Endothelial cell of umbilical vein (primary cell): ENCODE measurements at regions not wholly inside any gene's neighbourhood (a gene's known extent, or its start where the extent isn't known, plus 50 kb on each side); places are given as distances from the start of the nearest gene placed in this dataset.

Experiments used
- BruUV-seq: library from RNA; stranded (reverse); fragments of 400-500 nt; replicated peaks from 2 replicates; lab custom pipeline; 2021; lab: Mats Ljungman, UMichigan
- CTCF ChIA-PET: fragments of 300-600, 350-600 bp; sonication (Branson Sonifier 250); formaldehyde crosslinking; loops from one replicate; lab custom pipeline; 2021; ENCODE audit warnings: antibody characterized with exemption, inconsistent platforms; lab: Charles Lee
- POLR2A ChIA-PET: fragments of 300-600, 350-600 bp; sonication (Branson Sonifier 250); formaldehyde crosslinking; loops from one replicate; lab custom pipeline; 2021; ENCODE audit warnings: antibody characterized with exemption, inconsistent platforms; lab: Charles Lee
- DNase-seq: peaks from one replicate; pipeline ENCODE4 v3.0.0-alpha.2; 2011; ENCODE audit warnings: low read depth, low spot score
- FAIRE-seq: peaks from 2 replicates; lab custom pipeline; 2011; peaks lifted over from hg19 to GRCh38; lab: Jason Lieb, UNC
- H2AFZ ChIP-seq: 2 replicates; pipeline ENCODE4 v1.6.0; 2012; ENCODE audit warnings: low read depth, low read length, control low read depth, inconsistent platforms
- H3K27ac ChIP-seq: 2 replicates; pipeline ENCODE4 v1.5.1; 2011; ENCODE audit warnings: low read depth, mild to moderate bottlenecking, control low read depth, low read length, moderate library complexity; ENCODE audit not compliant: insufficient read depth
- H3K27me3 ChIP-seq, 2 experiments: 2 replicates each; pipeline versions ENCODE4 v1.6.0 to v1.6.1; 2011; ENCODE audit warnings: low read length in 2 of 2, mixed read lengths in 1 of 2; ENCODE audit not compliant: control insufficient read depth in 2 of 2, insufficient read depth in 2 of 2
- H3K36me3 ChIP-seq, 2 experiments: 2 replicates in 1 of 2; 3 replicates in 1 of 2; pipeline ENCODE4 v1.5.1; 2011; ENCODE audit warnings: low read length in 2 of 2, mild to moderate bottlenecking in 1 of 2, moderate library complexity in 1 of 2; ENCODE audit not compliant: control insufficient read depth in 2 of 2, insufficient read depth in 2 of 2; ENCODE audit errors: extremely low read depth in 1 of 2
- H3K4me1 ChIP-seq: 3 replicates; pipeline ENCODE4 v1.5.1; 2011; ENCODE audit warnings: mild to moderate bottlenecking, low read length; ENCODE audit not compliant: control insufficient read depth, insufficient read depth; ENCODE audit errors: extremely low read depth
- H3K4me2 ChIP-seq: 2 replicates; pipeline ENCODE4 v1.6.1; 2011; ENCODE audit warnings: low read length, control low read depth, mixed read lengths; ENCODE audit not compliant: insufficient read depth
- H3K4me3 ChIP-seq, 3 experiments: fragments of 200-600 bp in 1 of 3; sonication (generic), shearing (Covaris generic) in 1 of 3; replicated peaks in 1 of 3; 2 replicates each; pipeline ENCODE4 v1.5.1; 2011 to 2016; ENCODE audit warnings: control low read depth in 3 of 3, low read length in 3 of 3, mild to moderate bottlenecking in 2 of 3, inconsistent platforms in 1 of 3, low read depth in 1 of 3, moderate library complexity in 1 of 3; ENCODE audit not compliant: insufficient read depth in 1 of 3
- H3K79me2 ChIP-seq: 2 replicates; pipeline ENCODE4 v1.6.0; 2012; ENCODE audit warnings: low read length, inconsistent platforms; ENCODE audit not compliant: control insufficient read depth, insufficient read depth
- H3K9ac ChIP-seq: replicated peaks from 2 replicates; pipeline ENCODE3; 2011; ENCODE audit warnings: low read length, control low read depth; ENCODE audit not compliant: insufficient read depth; ENCODE audit errors: extremely low read depth
- H3K9me1 ChIP-seq: replicated peaks from 3 replicates; pipeline ENCODE4 v1.6.0; 2011; ENCODE audit warnings: mild to moderate bottlenecking, low read length; ENCODE audit not compliant: control insufficient read depth, insufficient read depth; ENCODE audit errors: extremely low read depth
- H3K9me3 ChIP-seq: replicated peaks from 2 replicates; pipeline ENCODE4 v1.5.1; 2012; ENCODE audit warnings: low read length, inconsistent platforms; ENCODE audit not compliant: control insufficient read depth, insufficient read depth
- H4K20me1 ChIP-seq: replicated peaks from 2 replicates; pipeline ENCODE3; 2011; ENCODE audit warnings: mild to moderate bottlenecking, low read length; ENCODE audit not compliant: control insufficient read depth, insufficient read depth; ENCODE audit errors: extremely low read depth
- CTCF ChIP-seq, 2 donors: IDR thresholded peaks; 1 replicate in 1 of 2; 2 replicates in 1 of 2; pipeline ENCODE4 v1.5.1; 2011; ENCODE audit warnings: low read length in 2 of 2, mild to moderate bottlenecking in 2 of 2, moderate library complexity in 2 of 2, control low read depth in 1 of 2, inconsistent platforms in 1 of 2, low read depth in 1 of 2; ENCODE audit not compliant: insufficient read depth in 1 of 2; ENCODE audit errors: extremely low read depth in 1 of 2
- EZH2 ChIP-seq: IDR thresholded peaks from 2 replicates; pipeline ENCODE4 v1.6.1; 2012; ENCODE audit warnings: borderline replicate concordance, low read depth, mild to moderate bottlenecking, moderate library complexity, low read length, inconsistent platforms; ENCODE audit not compliant: severe bottlenecking
- FOS ChIP-seq: IDR thresholded peaks from 2 replicates; pipeline ENCODE4 v1.6.1; 2011; ENCODE audit warnings: mild to moderate bottlenecking, low read length, moderate library complexity, borderline replicate concordance; ENCODE audit not compliant: insufficient read depth
- GATA2 ChIP-seq: IDR thresholded peaks from 2 replicates; pipeline ENCODE4 v1.7.0; 2011; ENCODE audit warnings: low read depth, mild to moderate bottlenecking, moderate library complexity, mixed read lengths, low read length; ENCODE audit not compliant: insufficient read length, insufficient read depth
- JUN ChIP-seq: IDR thresholded peaks from 2 replicates; pipeline ENCODE4 v1.6.1; 2011; ENCODE audit warnings: borderline replicate concordance, low read depth; ENCODE audit not compliant: insufficient read length, insufficient read depth
- MAX ChIP-seq: IDR thresholded peaks from 2 replicates; pipeline ENCODE4 v1.6.1; 2011; ENCODE audit not compliant: insufficient read depth, insufficient read length
- MYC ChIP-seq: IDR thresholded peaks from one replicate; pipeline ENCODE4 v1.6.1; 2011; ENCODE audit warnings: mild to moderate bottlenecking, low read depth, low read length
- POLR2A ChIP-seq: IDR thresholded peaks from 2 replicates; pipeline ENCODE4 v1.6.1; 2012; ENCODE audit warnings: low read depth, mild to moderate bottlenecking, control low read depth, low read length
- POLR2AphosphoS5 ChIP-seq: IDR thresholded peaks from 2 replicates; pipeline ENCODE4 v1.6.1; 2012; ENCODE audit warnings: low read depth, mild to moderate bottlenecking, control low read depth, low read length, moderate library complexity; ENCODE audit not compliant: insufficient read depth
- dilution Hi-C: fragments of 300-500 bp; cut with MboI; formaldehyde crosslinking; loops from one replicate; pipeline ENCODE4 v1.15.0; 2019; ENCODE audit warnings: low sequenced_read_pairs; ENCODE audit not compliant: extremely low pct_ligation_motif_present
- intact Hi-C: fragments of 100-400 bp; cut with micrococcal nuclease; formaldehyde crosslinking; loops from one replicate; pipeline ENCODE4 v1.10.0; 2022

GRCh38 chr7:106591146-106591545 lies 69.8 kb downstream of the CCDC71L start:
- Histone ChIP-seq H4K20me1 (no peaks in the 10 kb centered on the region), H3K4me2 (peak overlapping the region; percentile 56), H3K9me1 (no peaks in the 10 kb centered on the region), H3K27ac (peak overlapping the region; percentile 89), H3K9me3 (no peaks in the 10 kb centered on the region), H3K9ac (peak overlapping the region; percentile 58), H3K4me1 (peaks cover 30% of the 10 kb centered on the region), H3K27me3 (no peaks in the 10 kb centered on the region), H2AFZ (peak overlapping the region; percentile 46), H3K79me2 (no peaks in the 10 kb centered on the region), H3K4me3 (no peak overlapping the region), H3K36me3 (no peaks in the 10 kb centered on the region)
- dilution Hi-C loops, result no loop called here
- FAIRE-seq (peak; percentile 63), DNase-seq (peak; percentile 88)
- POLR2A ChIA-PET, result interaction anchor here (0.8 to 1.4 kb wide), 4 partner anchors 28 to 306 kb away, joined by 3 to 5 read pairs (median 4); partner anchors contain the start of gene NAMPT
- intact Hi-C loops, result loop anchor here (5.0 to 10.0 kb wide), 4 partner anchors 51 to 454 kb away; partner anchors contain the start of gene PRKAR2B
- CTCF ChIA-PET, result interaction anchor here (0.6 to 3.0 kb wide), 11 partner anchors 8 to 423 kb away, joined by 3 to 56 read pairs (median 9); partner anchors contain the start of genes CCDC71L and NAMPT
- no TSS peak for BruUV-seq
- TF ChIP-seq MAX, result no peak
- TF ChIP-seq POLR2AphosphoS5, result no peak
- TF ChIP-seq MYC, result no peak
- TF ChIP-seq GATA2, result no peak
- no peak for TF ChIP-seq CTCF (IDR thresholded peaks at IDR 0.05; ENCODE audit: extremely low read depth in 1 of 2, insufficient read depth in 1 of 2, low read depth in 1 of 2, low read length in 2 of 2)
- no peak for TF ChIP-seq FOS
- TF ChIP-seq EZH2, result no peak
- no peak for TF ChIP-seq POLR2A
- no peak for TF ChIP-seq JUN
